Upper lobe of left lung (tissue), 6 donors: ENCODE measurements at regions not wholly inside any gene's neighbourhood (a gene's known extent, or its start where the extent isn't known, plus 50 kb on each side); places are given as distances from the start of the nearest gene placed in this dataset.

ENCODE experiments used
- ATAC-seq, 2 donors: fragments of 200-7000 bp; cut with Tn5 transposase; one replicate each; pipeline ENCODE4 v1.9.1; 2022; ENCODE audit warnings: mild to moderate bottlenecking in 2 of 2, moderate library complexity in 2 of 2; ENCODE audit not compliant: low FRiP score in 2 of 2
- DNase-seq, 2 donors: peaks; one replicate each; pipeline ENCODE4 v3.0.0-alpha.2; 2019 to 2020
- H3K27ac ChIP-seq, 4 donors: fragments of 200-600 bp; sonication (generic); one replicate each; pipeline ENCODE4 v1.5.1; 2016 to 2019
- H3K27me3 ChIP-seq, 4 donors: fragments of 200-600 bp; sonication (generic); one replicate each; pipeline ENCODE4 v1.5.1; 2017 to 2019
- H3K36me3 ChIP-seq, 4 donors: fragments of 200-600 bp; sonication (generic); one replicate each; pipeline ENCODE4 v1.5.1; 2016 to 2019
- H3K4me1 ChIP-seq, 4 donors: fragments of 200-600 bp; sonication (generic); one replicate each; pipeline ENCODE4 v1.5.1; 2018 to 2019
- H3K4me3 ChIP-seq, 4 donors: fragments of 200-600 bp; sonication (generic); one replicate each; pipeline ENCODE4 v1.5.1; 2017 to 2019; ENCODE audit warnings: mild to moderate bottlenecking in 2 of 4, moderate library complexity in 1 of 4
- H3K9me3 ChIP-seq, 4 donors: fragments of 200-600 bp; sonication (generic); one replicate each; pipeline ENCODE4 v1.5.1; 2018 to 2019
- CTCF ChIP-seq, 6 experiments: fragments of 450-650 bp in 4 of 6; fragments of 200-600 bp in 2 of 6; sonication (generic) in 2 of 6; IDR thresholded peaks; one replicate each; pipeline ENCODE4 v1.5.1; 2016 to 2019; ENCODE audit warnings: antibody characterized with exemption in 6 of 6
- EP300 ChIP-seq, 4 donors: sonication (generic); formaldehyde crosslinking; IDR thresholded peaks; one replicate each; pipeline ENCODE4 v1.5.1; 2017; ENCODE audit warnings: antibody characterized with exemption in 4 of 4, control low read depth in 2 of 4
- POLR2A ChIP-seq, 4 donors: fragments of 450-650 bp; IDR thresholded peaks; one replicate each; pipeline ENCODE4 v1.5.1; 2016 to 2017; ENCODE audit warnings: antibody characterized with exemption in 4 of 4, mild to moderate bottlenecking in 2 of 4
- POLR2AphosphoS5 ChIP-seq, 2 donors: sonication (generic); formaldehyde crosslinking; IDR thresholded peaks; one replicate each; pipeline ENCODE4 v1.5.1; 2017; ENCODE audit warnings: antibody characterized with exemption in 2 of 2
- WGBS, 2 donors: methylation state at CpG; one replicate each; pipeline ENCODE4 v1.1.5; 2017 to 2018; 5-methylcytosine and 5-hydroxymethylcytosine counted together
- donor health status: DM: no; HTN: no; CAD: no; lungs with moderate emphysema.
- donor health status: DM: no; HTN: yes; CAD: no; lungs with severe emphysema.

DNA sequence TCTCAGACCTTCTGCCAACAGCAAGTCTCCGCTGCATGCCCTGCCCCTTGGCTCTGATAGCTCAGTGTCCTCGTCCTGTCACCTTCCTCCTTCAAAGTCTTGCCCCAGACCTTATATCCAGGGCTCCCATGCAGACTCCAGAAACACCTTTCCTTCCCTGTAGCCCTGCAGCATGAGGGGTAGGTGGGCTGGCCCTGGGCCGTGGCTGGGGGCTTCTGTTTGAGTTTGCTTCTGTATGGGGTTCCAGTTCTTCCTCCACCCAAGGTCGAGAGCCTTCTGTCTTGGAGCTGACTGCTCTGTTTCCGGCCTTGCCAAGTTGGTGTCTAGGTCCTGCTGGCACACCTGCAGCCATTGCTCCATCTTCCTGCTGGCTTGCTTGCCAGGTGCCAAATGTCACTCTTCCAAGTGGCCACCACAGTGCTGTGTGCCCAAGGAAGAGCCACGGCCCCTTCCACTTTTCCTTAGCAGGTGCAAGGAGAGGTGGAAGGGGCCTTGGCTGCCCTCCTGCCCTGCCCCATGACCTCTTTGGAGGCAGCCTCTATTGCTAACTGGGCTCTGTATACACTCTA, 74.8 kb upstream of the NECTIN1 start:
- Histone ChIP-seq H3K27ac (no peak overlapping the region), H3K9me3 (no peaks in the 10 kb centered on the region), H3K27me3 (no peaks in the 10 kb centered on the region), H3K36me3 (no peaks in the 10 kb centered on the region), H3K4me1 (no peaks in the 10 kb centered on the region), H3K4me3 (no peak overlapping the region)
- no peak for ATAC-seq
- WGBS, 2 donors = 80 to 82% methylated on average over 5 to 6 of the region's 6 CpGs
- no peak for DNase-seq
- TF ChIP-seq EP300 (IDR thresholded peaks at IDR 0.05) (no peak), POLR2A (IDR thresholded peaks at IDR 0.05) (no peak), CTCF (IDR thresholded peaks at IDR 0.05) (no peak), POLR2AphosphoS5 (IDR thresholded peaks at IDR 0.05) (no peak)

- no peaks in the 10 kb centered on the region for H3K9me3 ChIP-seq
- H3K27me3 ChIP-seq = no peaks in the 10 kb centered on the region
- 77 to 95% methylated on average over 5 to 6 of the region's 6 CpGs for WGBS, 2 donors
- H3K4me3 ChIP-seq = no peak overlapping the region
- TF ChIP-seq CTCF (IDR thresholded peaks at IDR 0.05) = no peak
- H3K36me3 ChIP-seq = no peaks in the 10 kb centered on the region
- H3K27ac ChIP-seq = no peak overlapping the region
- ATAC-seq = no peak
- H3K4me1 ChIP-seq = no peaks in the 10 kb centered on the region
- no peak for DNase-seq
These were observed 74.1 kb upstream of the NECTIN1 start for GRCh38 chr11:119803139-119803538.

DNA sequence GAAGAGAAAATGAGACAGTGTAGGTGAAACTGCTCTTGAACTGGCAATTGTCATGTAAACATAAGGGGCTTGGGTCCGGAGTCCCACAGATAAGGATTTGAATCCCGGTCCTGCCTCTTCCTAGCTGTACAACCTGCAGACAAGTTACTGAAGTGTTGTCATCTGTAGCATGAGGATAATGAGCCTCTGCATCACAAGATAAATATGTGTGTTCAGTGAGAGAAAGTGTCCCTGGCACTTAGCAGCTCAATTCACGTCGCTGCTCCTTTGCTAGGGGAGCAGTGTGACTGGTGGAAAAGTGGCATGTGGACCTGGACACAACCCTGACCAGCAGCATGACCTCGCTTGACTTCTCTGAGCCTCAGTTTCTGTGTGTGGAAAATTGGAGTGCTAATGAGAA, 73.7 kb upstream of the NECTIN1 start:
- WGBS, 2 donors = 81 to 82% methylated on average over 5 of the region's 5 CpGs

DNA sequence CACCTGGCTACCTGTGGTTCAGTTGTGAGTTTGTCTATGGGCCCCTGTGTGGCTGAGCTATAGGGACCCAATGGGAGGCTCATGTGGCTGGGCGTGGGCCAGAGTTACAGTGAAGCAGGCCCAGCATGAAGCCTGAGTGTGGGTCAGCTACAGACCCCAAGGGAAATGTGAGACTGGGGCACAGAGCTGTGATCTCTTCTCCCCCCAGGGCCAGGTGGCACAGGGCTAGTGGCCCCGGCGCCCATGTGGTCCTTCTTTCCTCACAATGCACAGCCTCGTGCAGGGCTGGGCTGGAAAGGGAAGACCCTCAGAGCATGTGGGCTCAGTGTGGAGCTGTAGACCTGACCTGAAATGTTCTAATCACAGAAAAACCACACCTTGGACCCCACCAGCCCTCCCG, 71.6 kb upstream of the NECTIN1 start:
- no peak overlapping the region for H3K27ac ChIP-seq
- no peaks in the 10 kb centered on the region for H3K36me3 ChIP-seq
- WGBS, 2 donors = 95 to 100% methylated on average over 1 to 5 of the region's 5 CpGs
- H3K4me1 ChIP-seq = no peaks in the 10 kb centered on the region
- DNase-seq = no peak
- TF ChIP-seq CTCF (IDR thresholded peaks at IDR 0.05) (no peak), POLR2AphosphoS5 (IDR thresholded peaks at IDR 0.05) (no peak), EP300 (IDR thresholded peaks at IDR 0.05) (no peak), POLR2A (IDR thresholded peaks at IDR 0.05) (no peak)
- H3K4me3 ChIP-seq = no peak overlapping the region
- no peaks in the 10 kb centered on the region for H3K27me3 ChIP-seq
- no peaks in the 10 kb centered on the region for H3K9me3 ChIP-seq
- no peak for ATAC-seq

More for the DNA sequence above, 73.7 kb upstream of the NECTIN1 start:
- TF ChIP-seq POLR2AphosphoS5 (IDR thresholded peaks at IDR 0.05) (no peak), CTCF (IDR thresholded peaks at IDR 0.05) (no peak), POLR2A (IDR thresholded peaks at IDR 0.05) (no peak), EP300 (IDR thresholded peaks at IDR 0.05) (no peak)
- no peaks in the 10 kb centered on the region for H3K9me3 ChIP-seq
- H3K4me1 ChIP-seq = no peaks in the 10 kb centered on the region
- H3K4me3 ChIP-seq = no peak overlapping the region
- no peaks in the 10 kb centered on the region for H3K36me3 ChIP-seq
- DNase-seq (no peak), ATAC-seq (no peak)
- H3K27ac ChIP-seq = no peak overlapping the region
- H3K27me3 ChIP-seq = no peaks in the 10 kb centered on the region

- Histone ChIP-seq H3K9me3 (no peaks in the 10 kb centered on the region), H3K4me3 (no peak overlapping the region), H3K27me3 (no peaks in the 10 kb centered on the region), H3K27ac (no peak overlapping the region), H3K36me3 (no peaks in the 10 kb centered on the region), H3K4me1 (no peaks in the 10 kb centered on the region)
- WGBS, 2 donors = 81 to 88% methylated on average over 2 of the region's 2 CpGs
- ATAC-seq (no peak), DNase-seq (no peak)
- TF ChIP-seq EP300 (IDR thresholded peaks at IDR 0.05) (no peak), CTCF (IDR thresholded peaks at IDR 0.05) (no peak), POLR2AphosphoS5 (IDR thresholded peaks at IDR 0.05) (no peak), POLR2A (IDR thresholded peaks at IDR 0.05) (no peak)
These were observed 71.2 kb upstream of the NECTIN1 start for GRCh38 chr11:119800171-119800570.
